ENCODE measurements at regions not wholly inside any gene's neighbourhood (a gene's known extent, or its start where the extent isn't known, plus 50 kb on each side); places are given as distances from the start of the nearest gene placed in this dataset.

- Histone ChIP-seq H2AFZ (ENCODE audit: low read depth, low read length) (no peak overlapping the region), H4K91ac (ENCODE audit: low read length) (no peak overlapping the region), H3K4me1 (ENCODE audit: control insufficient read depth, insufficient read depth, low read depth, low read length) (no peaks in the 10 kb centered on the region), H3K79me1 (replicated peaks; ENCODE audit: low read length, poor library complexity, severe bottlenecking) (no peaks in the 10 kb centered on the region), H2BK15ac (ENCODE audit: low read depth, poor library complexity, severe bottlenecking) (no peak overlapping the region), H2BK12ac (ENCODE audit: low read length in 2 of 2) (no peak overlapping the region), H3K23ac (ENCODE audit: low read length in 2 of 2) (no peak overlapping the region), H3K9me3 (ENCODE audit: control insufficient read depth, low read length) (no peaks in the 10 kb centered on the region), H3K4me2 (ENCODE audit: low read length, poor library complexity, severe bottlenecking) (no peak overlapping the region), H2BK5ac (ENCODE audit: low read depth, low read length, poor library complexity, severe bottlenecking) (no peak overlapping the region), H3K27me3 (ENCODE audit: control insufficient read depth in 1 of 2, insufficient read depth in 1 of 2, low read length in 2 of 2) (no peaks in the 10 kb centered on the region), H4K8ac (ENCODE audit: low read length) (no peak overlapping the region), H3K18ac (ENCODE audit: low read depth in 1 of 2, low read length in 2 of 2) (no peak overlapping the region), H2BK120ac (ENCODE audit: low read depth, low read length) (no peak overlapping the region), H2AK5ac (ENCODE audit: low read length, severe bottlenecking) (no peak overlapping the region), H3K36me3 (ENCODE audit: control insufficient read depth in 1 of 2, insufficient read depth in 2 of 2, low read depth in 1 of 2, low read length in 2 of 2) (no peaks in the 10 kb centered on the region), H3K4ac (ENCODE audit: low read depth in 1 of 2, low read length in 2 of 2) (no peak overlapping the region), H3K9ac (ENCODE audit: low read length) (no peak overlapping the region), H3K14ac (ENCODE audit: low read length in 2 of 2) (no peak overlapping the region), H3K27ac (ENCODE audit: low read length, poor library complexity, severe bottlenecking) (no peak overlapping the region), H3K4me3 (ENCODE audit: insufficient read depth in 1 of 2, low read depth in 1 of 2, low read length in 2 of 2) (no peak overlapping the region)
- no peak for DNase-seq
- WGBS: no CpG with 5 or more reads among the region's 1 CpG
These were observed 88.1 kb downstream of the POSTN start for GRCh38 chr13:37510441-37510840.

DNA sequence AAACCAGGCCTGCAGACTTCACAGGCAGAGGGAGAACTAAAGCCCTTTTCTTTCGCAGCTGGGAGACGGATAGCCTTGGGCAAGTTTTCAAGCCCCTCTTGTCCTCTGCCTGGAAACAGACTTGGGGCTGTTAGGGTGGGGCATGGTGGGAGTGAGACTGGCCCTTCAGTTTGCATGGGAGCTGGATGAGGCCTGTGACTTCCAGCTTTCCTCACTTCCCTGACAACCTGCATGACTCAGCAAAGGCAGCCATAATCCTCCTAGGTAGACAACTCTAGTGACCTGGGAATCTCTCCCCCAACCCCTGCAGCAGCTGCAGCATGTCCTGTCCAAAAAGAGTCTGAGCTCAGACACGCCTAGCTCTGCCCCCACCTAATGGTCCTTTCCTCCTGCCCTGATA is 93.0 kb downstream of the POSTN start:
- 91% methylated on average over 3 of the region's 3 CpGs for WGBS
- Histone ChIP-seq H3K36me3 (ENCODE audit: control insufficient read depth in 1 of 2, insufficient read depth in 2 of 2, low read depth in 1 of 2, low read length in 2 of 2) (no peaks in the 10 kb centered on the region), H3K27me3 (ENCODE audit: control insufficient read depth in 1 of 2, insufficient read depth in 1 of 2, low read length in 2 of 2) (no peaks in the 10 kb centered on the region), H3K4me1 (ENCODE audit: control insufficient read depth, insufficient read depth, low read depth, low read length) (no peaks in the 10 kb centered on the region), H2BK5ac (ENCODE audit: low read depth, low read length, poor library complexity, severe bottlenecking) (no peak overlapping the region), H3K9ac (ENCODE audit: low read length) (no peak overlapping the region), H2AK5ac (ENCODE audit: low read length, severe bottlenecking) (no peak overlapping the region), H3K23ac (ENCODE audit: low read length in 2 of 2) (no peak overlapping the region), H2BK15ac (ENCODE audit: low read depth, poor library complexity, severe bottlenecking) (no peak overlapping the region), H3K4ac (ENCODE audit: low read depth in 1 of 2, low read length in 2 of 2) (no peak overlapping the region), H4K91ac (ENCODE audit: low read length) (no peak overlapping the region), H2BK12ac (ENCODE audit: low read length in 2 of 2) (no peak overlapping the region), H3K4me3 (ENCODE audit: insufficient read depth in 1 of 2, low read depth in 1 of 2, low read length in 2 of 2) (no peak overlapping the region), H3K27ac (ENCODE audit: low read length, poor library complexity, severe bottlenecking) (no peak overlapping the region), H3K4me2 (ENCODE audit: low read length, poor library complexity, severe bottlenecking) (no peak overlapping the region), H2AFZ (ENCODE audit: low read depth, low read length) (peak overlapping the region; percentile 53), H3K18ac (ENCODE audit: low read depth in 1 of 2, low read length in 2 of 2) (no peak overlapping the region), H3K14ac (ENCODE audit: low read length in 2 of 2) (peak overlapping the region in 1 of 2 experiments; percentile 32), H2BK120ac (ENCODE audit: low read depth, low read length) (no peak overlapping the region), H4K8ac (ENCODE audit: low read length) (no peak overlapping the region), H3K9me3 (ENCODE audit: control insufficient read depth, low read length) (no peaks in the 10 kb centered on the region), H3K79me1 (replicated peaks; ENCODE audit: low read length, poor library complexity, severe bottlenecking) (no peaks in the 10 kb centered on the region)
- DNase-seq: no peak

GRCh38 chr13:37504251-37504650 is 94.3 kb downstream of the POSTN start:
- Histone ChIP-seq H3K27me3 (ENCODE audit: control insufficient read depth in 1 of 2, insufficient read depth in 1 of 2, low read length in 2 of 2) (no peaks in the 10 kb centered on the region), H2BK15ac (ENCODE audit: low read depth, poor library complexity, severe bottlenecking) (no peak overlapping the region), H3K9ac (ENCODE audit: low read length) (no peak overlapping the region), H3K18ac (ENCODE audit: low read depth in 1 of 2, low read length in 2 of 2) (no peak overlapping the region), H4K91ac (ENCODE audit: low read length) (no peak overlapping the region), H3K4ac (ENCODE audit: low read depth in 1 of 2, low read length in 2 of 2) (no peak overlapping the region), H3K27ac (ENCODE audit: low read length, poor library complexity, severe bottlenecking) (no peak overlapping the region), H3K4me2 (ENCODE audit: low read length, poor library complexity, severe bottlenecking) (no peak overlapping the region), H2BK120ac (ENCODE audit: low read depth, low read length) (no peak overlapping the region), H2AK5ac (ENCODE audit: low read length, severe bottlenecking) (no peak overlapping the region), H4K8ac (ENCODE audit: low read length) (no peak overlapping the region), H3K4me3 (ENCODE audit: insufficient read depth in 1 of 2, low read depth in 1 of 2, low read length in 2 of 2) (no peak overlapping the region), H3K36me3 (ENCODE audit: control insufficient read depth in 1 of 2, insufficient read depth in 2 of 2, low read depth in 1 of 2, low read length in 2 of 2) (no peaks in the 10 kb centered on the region), H2BK5ac (ENCODE audit: low read depth, low read length, poor library complexity, severe bottlenecking) (no peak overlapping the region), H2BK12ac (ENCODE audit: low read length in 2 of 2) (no peak overlapping the region), H2AFZ (ENCODE audit: low read depth, low read length) (no peak overlapping the region), H3K23ac (ENCODE audit: low read length in 2 of 2) (no peak overlapping the region), H3K4me1 (ENCODE audit: control insufficient read depth, insufficient read depth, low read depth, low read length) (no peaks in the 10 kb centered on the region), H3K9me3 (ENCODE audit: control insufficient read depth, low read length) (no peaks in the 10 kb centered on the region), H3K14ac (ENCODE audit: low read length in 2 of 2) (no peak overlapping the region), H3K79me1 (replicated peaks; ENCODE audit: low read length, poor library complexity, severe bottlenecking) (no peaks in the 10 kb centered on the region)
- no peak for DNase-seq
- WGBS: no CpG with 5 or more reads among the region's 1 CpG

GRCh38 chr13:37503287-37503686 is 95.3 kb downstream of the POSTN start:
- no peak for DNase-seq
- no peaks in the 10 kb centered on the region for H3K4me1 ChIP-seq (ENCODE audit: control insufficient read depth, insufficient read depth, low read depth, low read length)
- no peak overlapping the region for H3K23ac ChIP-seq (ENCODE audit: low read length in 2 of 2)
- H2BK120ac ChIP-seq (ENCODE audit: low read depth, low read length): no peak overlapping the region
- H3K4me2 ChIP-seq (ENCODE audit: low read length, poor library complexity, severe bottlenecking): no peak overlapping the region
- no peak overlapping the region for H3K14ac ChIP-seq (ENCODE audit: low read length in 2 of 2)
- no peaks in the 10 kb centered on the region for H3K27me3 ChIP-seq (ENCODE audit: control insufficient read depth in 1 of 2, insufficient read depth in 1 of 2, low read length in 2 of 2)
- no peak overlapping the region for H2BK5ac ChIP-seq (ENCODE audit: low read depth, low read length, poor library complexity, severe bottlenecking)
- H4K91ac ChIP-seq (ENCODE audit: low read length): no peak overlapping the region
- H3K18ac ChIP-seq (ENCODE audit: low read depth in 1 of 2, low read length in 2 of 2): no peak overlapping the region
- H3K9me3 ChIP-seq (ENCODE audit: control insufficient read depth, low read length): no peaks in the 10 kb centered on the region
- no peak overlapping the region for H4K8ac ChIP-seq (ENCODE audit: low read length)
- H3K79me1 ChIP-seq (replicated peaks; ENCODE audit: low read length, poor library complexity, severe bottlenecking): no peaks in the 10 kb centered on the region
- H2BK12ac ChIP-seq (ENCODE audit: low read length in 2 of 2): no peak overlapping the region
- no peak overlapping the region for H3K4ac ChIP-seq (ENCODE audit: low read depth in 1 of 2, low read length in 2 of 2)
- no peak overlapping the region for H2BK15ac ChIP-seq (ENCODE audit: low read depth, poor library complexity, severe bottlenecking)
- H3K36me3 ChIP-seq (ENCODE audit: control insufficient read depth in 1 of 2, insufficient read depth in 2 of 2, low read depth in 1 of 2, low read length in 2 of 2): no peaks in the 10 kb centered on the region
- no peak overlapping the region for H3K27ac ChIP-seq (ENCODE audit: low read length, poor library complexity, severe bottlenecking)
- H2AFZ ChIP-seq (ENCODE audit: low read depth, low read length): no peak overlapping the region
- no peak overlapping the region for H2AK5ac ChIP-seq (ENCODE audit: low read length, severe bottlenecking)
- H3K4me3 ChIP-seq (ENCODE audit: insufficient read depth in 1 of 2, low read depth in 1 of 2, low read length in 2 of 2): no peak overlapping the region
- H3K9ac ChIP-seq (ENCODE audit: low read length): no peak overlapping the region
